Mesodermal cell (in vitro differentiated cells): ENCODE measurements at regions not wholly inside any gene's neighbourhood (a gene's known extent, or its start where the extent isn't known, plus 50 kb on each side); places are given as distances from the start of the nearest gene placed in this dataset.
A peak's percentile ranks its signal among the peaks of the same experiment; 100 is the strongest.

Experiments used
- H3K27ac ChIP-seq: 2 replicates; pipeline ENCODE4 v1.7.0; 2013; ENCODE audit warnings: mild to moderate bottlenecking, low read depth, low read length, moderate library complexity; ENCODE audit not compliant: severe bottlenecking
- H3K36me3 ChIP-seq: 2 replicates; pipeline ENCODE4 v1.7.1; 2013; ENCODE audit warnings: mild to moderate bottlenecking, low read length, moderate library complexity; ENCODE audit not compliant: control insufficient read depth, insufficient read depth
- H3K4me1 ChIP-seq: one replicate; pipeline ENCODE4 v1.7.1; 2013; ENCODE audit warnings: mild to moderate bottlenecking, low read length; ENCODE audit not compliant: insufficient read depth, control insufficient read depth, poor library complexity, severe bottlenecking
- H3K4me3 ChIP-seq: 2 replicates; pipeline ENCODE4 v1.7.0; 2013; ENCODE audit warnings: low read length, control low read depth, mild to moderate bottlenecking; ENCODE audit not compliant: insufficient read depth, poor library complexity, severe bottlenecking; ENCODE audit errors: extremely low read depth
- H3K9me3 ChIP-seq: 2 replicates; pipeline ENCODE4 v1.7.1; 2013; ENCODE audit warnings: mild to moderate bottlenecking, low read length, moderate library complexity; ENCODE audit not compliant: control insufficient read depth
- WGBS, 2 experiments: methylation state at CpG; one replicate each; pipeline ENCODE4 v1.1.5; 2013; ENCODE audit warnings: missing lambda C conversion rate in 2 of 2; ENCODE audit not compliant: insufficient coverage in 2 of 2; 5-methylcytosine and 5-hydroxymethylcytosine counted together

GRCh38 chr12:90250042-90250441, 541.4 kb upstream of the ATP2B1 start:
- no peaks in the 10 kb centered on the region for H3K9me3 ChIP-seq
- no peaks in the 10 kb centered on the region for H3K36me3 ChIP-seq
- H3K4me1 ChIP-seq, result no peaks in the 10 kb centered on the region
- no peak overlapping the region for H3K27ac ChIP-seq
- no peak overlapping the region for H3K4me3 ChIP-seq
- 67 to 100% methylated on average over 3 to 4 of the region's 6 CpGs for WGBS, 2 experiments

- H3K36me3 ChIP-seq, result no peaks in the 10 kb centered on the region
- H3K9me3 ChIP-seq, result no peaks in the 10 kb centered on the region
- H3K4me1 ChIP-seq, result no peaks in the 10 kb centered on the region
- H3K4me3 ChIP-seq, result no peak overlapping the region
- no peak overlapping the region for H3K27ac ChIP-seq
These were observed 538.0 kb upstream of the ATP2B1 start for GRCh38 chr12:90246688-90247087.

- WGBS, 2 experiments, result 80% methylated on average over 1 of the region's 2 CpGs; no CpG with 5 or more reads in 1 of the 2 experiments
- Histone ChIP-seq H3K36me3 (no peaks in the 10 kb centered on the region), H3K4me3 (no peak overlapping the region), H3K27ac (no peak overlapping the region), H3K9me3 (no peaks in the 10 kb centered on the region), H3K4me1 (no peaks in the 10 kb centered on the region)
These were observed 536.8 kb upstream of the ATP2B1 start for GRCh38 chr12:90245391-90245790.

GRCh38 chr12:90244232-90244631, 535.6 kb upstream of the ATP2B1 start:
- Histone ChIP-seq H3K27ac (no peak overlapping the region), H3K4me1 (no peaks in the 10 kb centered on the region), H3K4me3 (no peak overlapping the region), H3K36me3 (no peaks in the 10 kb centered on the region), H3K9me3 (no peaks in the 10 kb centered on the region)
- whole genome bisulfite sequencing, 2 experiments, result 100% methylated on average over 1 of the region's 3 CpGs; no CpG with 5 or more reads in 1 of the 2 experiments

GRCh38 chr12:90243211-90243610, 534.6 kb upstream of the ATP2B1 start:
- Histone ChIP-seq H3K36me3 (no peaks in the 10 kb centered on the region), H3K4me3 (no peak overlapping the region), H3K27ac (no peak overlapping the region), H3K4me1 (no peaks in the 10 kb centered on the region), H3K9me3 (no peaks in the 10 kb centered on the region)
- 86% methylated on average over 1 of the region's 4 CpGs; no CpG with 5 or more reads in 1 of the 2 experiments for WGBS, 2 experiments

- no peaks in the 10 kb centered on the region for H3K36me3 ChIP-seq
- H3K9me3 ChIP-seq, result no peaks in the 10 kb centered on the region
- no peak overlapping the region for H3K27ac ChIP-seq
- H3K4me1 ChIP-seq, result no peaks in the 10 kb centered on the region
- H3K4me3 ChIP-seq, result no peak overlapping the region
- WGBS, 2 experiments, result no CpG with 5 or more reads among the region's 1 CpG
These were observed 531.2 kb upstream of the ATP2B1 start for GRCh38 chr12:90239732-90240260.

GRCh38 chr12:90238663-90239271, 530.1 kb upstream of the ATP2B1 start:
- Histone ChIP-seq H3K36me3 (no peaks in the 10 kb centered on the region), H3K4me3 (no peak overlapping the region), H3K4me1 (peaks cover 2% of the 10 kb centered on the region), H3K27ac (no peak overlapping the region), H3K9me3 (no peaks in the 10 kb centered on the region)
- WGBS, 2 experiments, result 83% methylated on average over 1 of the region's 2 CpGs; no CpG with 5 or more reads in 1 of the 2 experiments

GRCh38 chr12:90237841-90238240, 529.2 kb upstream of the ATP2B1 start:
- Histone ChIP-seq H3K36me3 (no peaks in the 10 kb centered on the region), H3K4me1 (peaks cover 6% of the 10 kb centered on the region), H3K27ac (no peak overlapping the region), H3K9me3 (no peaks in the 10 kb centered on the region), H3K4me3 (no peak overlapping the region)
- whole genome bisulfite sequencing, 2 experiments, result 96 to 100% methylated on average over 1 to 2 of the region's 3 CpGs

GRCh38 chr12:90235642-90236041, 527.0 kb upstream of the ATP2B1 start:
- no CpG with 5 or more reads among the region's 1 CpG for WGBS, 2 experiments
- Histone ChIP-seq H3K4me1 (peaks cover 9% of the 10 kb centered on the region), H3K27ac (no peak overlapping the region), H3K9me3 (no peaks in the 10 kb centered on the region), H3K4me3 (no peak overlapping the region), H3K36me3 (no peaks in the 10 kb centered on the region)

- Histone ChIP-seq H3K27ac (peak overlapping the region; percentile 6), H3K4me1 (peaks cover 19% of the 10 kb centered on the region), H3K9me3 (no peaks in the 10 kb centered on the region), H3K36me3 (no peaks in the 10 kb centered on the region), H3K4me3 (no peak overlapping the region)
- 60 to 90% methylated on average over 1 of the region's 2 CpGs for WGBS, 2 experiments
These were observed 525.8 kb upstream of the ATP2B1 start for GRCh38 chr12:90234472-90234871.
